Muscle of leg (tissue), 3 donors: ENCODE measurements at regions not wholly inside any gene's neighbourhood (a gene's known extent, or its start where the extent isn't known, plus 50 kb on each side); places are given as distances from the start of the nearest gene placed in this dataset.
A peak's percentile ranks its signal among the peaks of the same experiment; 100 is the strongest.

Source experiments
- DNase-seq: peaks from one replicate; pipeline ENCODE4 v3.0.0; 2013
- H3K27ac ChIP-seq: one replicate; pipeline ENCODE4 v1.5.1; 2013; ENCODE audit warnings: mild to moderate bottlenecking, low read length, control low read depth
- H3K27me3 ChIP-seq: one replicate; pipeline ENCODE4 v1.6.1; 2013; ENCODE audit warnings: low read length; ENCODE audit not compliant: control insufficient read depth, insufficient read depth
- H3K36me3 ChIP-seq: one replicate; pipeline ENCODE4 v1.6.1; 2013; ENCODE audit warnings: low read length; ENCODE audit not compliant: control insufficient read depth, insufficient read depth
- H3K4me1 ChIP-seq: one replicate; pipeline ENCODE4 v1.6.1; 2013; ENCODE audit warnings: low read length; ENCODE audit not compliant: control insufficient read depth, insufficient read depth
- H3K4me3 ChIP-seq: one replicate; pipeline ENCODE4 v1.5.1; 2013; ENCODE audit warnings: low read length, control low read depth
- H3K9me3 ChIP-seq: replicated peaks from 2 replicates; pipeline ENCODE4 v1.6.1; 2013; ENCODE audit warnings: low read depth, low read length; ENCODE audit not compliant: control insufficient read depth
- WGBS: methylation state at CpG from one replicate; pipeline ENCODE4 v1.1.5; 2013; ENCODE audit warnings: missing lambda C conversion rate; ENCODE audit not compliant: insufficient coverage; 5-methylcytosine and 5-hydroxymethylcytosine counted together

DNA sequence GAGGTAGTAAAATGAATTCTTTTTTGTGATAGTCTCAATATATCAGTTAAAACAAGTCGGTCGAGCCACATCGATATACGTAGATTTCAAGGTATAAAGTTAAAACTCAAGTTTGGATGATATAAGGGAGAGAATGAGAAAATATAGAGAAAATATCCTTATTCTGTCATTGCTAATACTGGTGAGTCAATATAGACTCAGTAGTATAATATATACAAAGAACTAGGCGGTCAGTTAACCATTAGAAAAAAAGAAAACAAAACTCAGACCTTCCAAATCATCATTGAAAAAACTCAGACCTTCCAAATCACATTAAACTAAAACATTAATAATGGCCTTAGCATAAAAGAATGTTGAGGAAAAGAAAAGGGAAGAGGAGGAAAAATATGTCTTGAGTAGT is 817.1 kb upstream of the IGFBP3 start:
- H3K36me3 ChIP-seq, result no peaks in the 10 kb centered on the region
- no peak overlapping the region for H3K4me3 ChIP-seq
- no peak for DNase-seq
- H3K4me1 ChIP-seq, result peaks cover 6% of the 10 kb centered on the region
- H3K27ac ChIP-seq, result peak overlapping the region; percentile 90
- H3K9me3 ChIP-seq, result no peaks in the 10 kb centered on the region
- no peaks in the 10 kb centered on the region for H3K27me3 ChIP-seq
- WGBS, result no CpG with 5 or more reads among the region's 5 CpGs

DNA sequence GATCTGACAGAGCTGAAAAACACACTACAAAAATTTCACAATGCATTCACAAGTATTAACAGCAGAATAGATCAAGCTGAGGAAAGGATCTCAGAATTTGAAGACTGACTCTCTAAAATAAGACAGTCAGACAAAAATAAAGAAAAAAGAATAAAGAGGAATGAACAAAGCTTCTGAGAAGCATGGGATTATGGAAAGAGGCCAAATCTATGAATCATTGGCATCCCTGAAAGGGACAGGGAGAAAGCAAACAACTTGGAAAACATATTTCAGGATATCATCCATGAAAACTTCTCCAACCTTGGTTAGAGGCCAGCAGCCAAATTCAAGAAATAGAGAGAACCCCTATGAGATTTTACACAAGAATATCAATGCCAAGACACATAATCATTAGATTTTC is 804.8 kb upstream of the IGFBP3 start:
- no peaks in the 10 kb centered on the region for H3K4me1 ChIP-seq
- H3K36me3 ChIP-seq, result no peaks in the 10 kb centered on the region
- H3K27ac ChIP-seq, result no peak overlapping the region
- no peaks in the 10 kb centered on the region for H3K27me3 ChIP-seq
- no peak overlapping the region for H3K4me3 ChIP-seq
- DNase-seq, result no peak
- peaks cover 2% of the 10 kb centered on the region for H3K9me3 ChIP-seq

DNA sequence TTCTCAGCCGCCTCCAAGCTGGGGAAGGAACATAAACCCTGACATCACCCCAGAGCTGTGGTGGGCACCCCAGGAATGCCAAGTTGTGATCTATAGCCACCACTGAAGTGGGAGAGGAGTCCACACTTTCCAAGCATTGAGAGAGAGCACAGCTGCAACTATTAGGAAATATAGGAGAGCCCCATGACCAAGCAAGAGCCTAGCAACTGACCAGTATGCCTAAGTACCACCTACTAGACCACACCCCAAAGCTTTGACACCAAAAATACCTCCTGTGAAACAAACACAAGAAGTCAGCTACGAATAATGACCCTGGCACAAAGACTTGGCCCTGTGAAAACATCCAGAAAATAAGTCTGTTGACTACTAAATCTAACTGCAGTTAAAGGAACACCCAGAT is 804.1 kb upstream of the IGFBP3 start:
- Histone ChIP-seq H3K36me3 (no peaks in the 10 kb centered on the region), H3K27me3 (no peaks in the 10 kb centered on the region)
- WGBS, result no CpG with 5 or more reads among the region's 2 CpGs

DNA sequence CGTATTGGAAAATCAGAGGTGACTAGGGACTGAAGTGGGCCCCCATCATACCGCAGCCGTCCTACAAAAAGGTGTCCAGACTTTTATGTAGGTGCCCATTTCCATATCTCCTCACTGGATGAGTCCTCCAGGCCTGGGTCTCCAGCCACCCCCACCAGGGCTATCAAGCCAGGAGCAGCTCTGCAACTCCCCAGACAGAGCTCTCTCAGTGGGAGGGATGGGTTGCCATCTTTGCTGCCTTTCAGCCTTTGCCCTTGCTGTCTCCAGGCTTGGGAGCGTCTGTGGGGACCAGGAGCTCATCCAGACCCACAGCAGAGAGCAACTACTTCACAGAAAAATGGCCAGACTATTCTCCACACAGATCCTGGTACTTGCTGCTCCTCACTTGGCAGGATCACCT is 802.7 kb upstream of the IGFBP3 start:
- Histone ChIP-seq H3K36me3 (no peaks in the 10 kb centered on the region), H3K4me3 (no peak overlapping the region)
- WGBS, result 81% methylated on average over 4 of the region's 4 CpGs

More for the DNA sequence above, 804.1 kb upstream of the IGFBP3 start:
- no peak for DNase-seq
- Histone ChIP-seq H3K27ac (no peak overlapping the region), H3K4me1 (no peaks in the 10 kb centered on the region), H3K9me3 (peaks cover 2% of the 10 kb centered on the region), H3K4me3 (no peak overlapping the region)

DNA sequence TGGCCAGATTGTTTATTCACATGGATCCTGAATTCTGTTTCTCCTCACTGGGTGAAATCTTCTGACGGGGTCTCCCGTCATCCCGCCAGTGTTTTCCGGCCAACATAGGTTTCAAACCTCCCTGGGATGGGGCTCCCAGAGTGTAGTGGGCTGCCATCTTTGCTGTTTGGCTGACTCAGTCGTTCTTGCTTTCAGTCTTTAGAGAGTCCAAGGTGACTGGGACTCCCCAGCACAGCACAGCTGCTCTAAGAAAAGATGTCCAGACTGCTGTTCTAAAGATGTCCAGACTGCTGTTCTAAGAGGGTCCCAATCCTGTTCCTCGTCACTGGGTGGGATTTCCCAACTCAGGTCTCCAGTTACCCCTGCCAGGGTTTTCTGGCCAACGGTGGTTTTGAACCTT is 801.9 kb upstream of the IGFBP3 start:
- Histone ChIP-seq H3K9me3 (peaks cover 2% of the 10 kb centered on the region), H3K27ac (no peak overlapping the region), H3K4me3 (no peak overlapping the region), H3K27me3 (no peaks in the 10 kb centered on the region), H3K4me1 (no peaks in the 10 kb centered on the region), H3K36me3 (no peaks in the 10 kb centered on the region)
- WGBS, result 90% methylated on average over 6 of the region's 7 CpGs
- no peak for DNase-seq

More for the DNA sequence above, 802.7 kb upstream of the IGFBP3 start:
- peaks cover 2% of the 10 kb centered on the region for H3K9me3 ChIP-seq
- no peaks in the 10 kb centered on the region for H3K4me1 ChIP-seq
- H3K27ac ChIP-seq, result no peak overlapping the region
- DNase-seq, result no peak
- no peaks in the 10 kb centered on the region for H3K27me3 ChIP-seq

DNA sequence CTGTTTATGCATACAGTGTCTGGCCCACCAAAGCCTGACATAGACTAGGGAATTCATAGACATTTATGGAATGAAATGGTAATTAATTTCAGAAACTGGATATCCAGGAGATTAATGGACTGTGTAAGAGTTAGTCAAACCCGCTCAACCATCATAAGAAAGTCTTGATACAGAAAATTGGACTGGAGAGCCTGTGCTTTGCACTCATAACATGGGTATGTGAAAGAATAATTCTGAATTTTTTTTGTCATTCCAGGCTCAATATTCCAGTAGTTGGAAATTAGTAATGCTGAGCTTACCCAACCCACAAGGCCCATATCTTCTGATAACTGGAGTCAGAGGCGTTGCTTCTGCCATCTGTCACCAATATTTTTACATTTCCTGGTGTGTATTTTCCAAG is 799.7 kb upstream of the IGFBP3 start:
- H3K27ac ChIP-seq, result no peak overlapping the region
- no peaks in the 10 kb centered on the region for H3K27me3 ChIP-seq
- no peaks in the 10 kb centered on the region for H3K4me1 ChIP-seq
- DNase-seq, result no peak
- no peaks in the 10 kb centered on the region for H3K36me3 ChIP-seq
- H3K9me3 ChIP-seq, result peaks cover 2% of the 10 kb centered on the region
- H3K4me3 ChIP-seq, result no peak overlapping the region
- WGBS, result no CpG with 5 or more reads among the region's 2 CpGs

DNA sequence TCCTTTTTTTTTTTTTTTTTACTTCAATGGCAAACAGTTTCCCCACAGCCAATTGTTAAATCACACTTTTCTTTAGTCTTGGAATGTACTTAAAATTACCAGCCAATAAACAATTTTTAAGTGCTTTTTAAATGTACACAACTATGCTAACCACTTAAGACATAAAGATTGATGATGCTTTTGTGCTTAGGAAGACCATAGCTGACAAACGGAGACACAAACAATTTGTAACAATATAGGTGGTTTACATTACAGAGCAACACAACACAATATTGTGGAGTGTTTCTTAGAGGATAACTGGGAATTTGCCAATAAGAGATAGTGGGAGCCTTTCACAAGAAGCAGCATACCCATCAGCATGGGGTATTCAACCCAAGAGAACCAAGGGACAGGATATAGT is 798.5 kb upstream of the IGFBP3 start:
- no CpG with 5 or more reads among the region's 1 CpG for WGBS
- Histone ChIP-seq H3K4me1 (no peaks in the 10 kb centered on the region), H3K36me3 (no peaks in the 10 kb centered on the region), H3K27ac (no peak overlapping the region), H3K9me3 (peaks cover 2% of the 10 kb centered on the region), H3K27me3 (no peaks in the 10 kb centered on the region), H3K4me3 (no peak overlapping the region)
- DNase-seq, result no peak

DNA sequence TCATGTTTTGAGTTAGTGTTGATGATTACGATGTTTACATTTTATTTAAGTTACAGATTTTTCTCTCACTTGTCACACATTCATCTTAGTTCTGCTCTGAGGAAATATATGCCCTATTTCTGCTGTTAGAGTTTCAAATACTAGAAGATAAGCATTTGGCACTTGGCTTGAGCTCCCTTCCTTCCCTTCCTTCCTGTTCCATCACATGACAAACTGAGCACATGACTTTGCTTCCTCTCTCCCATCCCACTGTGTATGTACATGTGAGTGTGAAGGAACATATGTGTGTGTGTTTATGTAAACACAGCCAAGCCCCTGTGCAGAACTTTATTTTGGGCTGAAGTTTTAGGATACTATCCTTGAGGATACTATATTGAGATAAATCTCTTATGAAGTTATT is 795.9 kb upstream of the IGFBP3 start:
- no peak overlapping the region for H3K27ac ChIP-seq
- H3K4me1 ChIP-seq, result no peaks in the 10 kb centered on the region
- no peak overlapping the region for H3K4me3 ChIP-seq
- no peaks in the 10 kb centered on the region for H3K9me3 ChIP-seq
- no peaks in the 10 kb centered on the region for H3K36me3 ChIP-seq
- DNase-seq, result no peak
- no CpG with 5 or more reads among the region's 1 CpG for WGBS
- no peaks in the 10 kb centered on the region for H3K27me3 ChIP-seq

DNA sequence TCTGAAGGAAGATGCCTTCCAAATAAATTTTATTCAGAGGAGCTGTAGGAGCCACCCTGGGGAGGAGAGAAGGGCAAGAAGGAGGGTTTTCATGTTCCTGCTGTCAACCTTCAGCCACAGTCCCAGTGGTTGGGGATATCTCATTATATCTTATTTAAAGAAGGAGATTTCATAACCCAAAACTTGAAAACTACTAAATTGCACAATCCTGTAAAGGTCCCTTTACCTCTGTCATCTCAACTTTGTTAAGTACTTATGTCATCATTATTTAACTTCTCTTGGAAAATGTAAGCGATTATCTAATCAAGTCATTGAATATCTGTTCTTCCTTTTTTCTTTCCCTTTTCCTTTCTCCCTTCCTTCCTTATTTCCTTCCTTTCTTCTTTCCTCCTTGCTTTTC is 794.5 kb upstream of the IGFBP3 start:
- no CpG with 5 or more reads among the region's 1 CpG for WGBS
- no peak overlapping the region for H3K4me3 ChIP-seq
- H3K9me3 ChIP-seq, result no peaks in the 10 kb centered on the region
- no peak for DNase-seq
- H3K4me1 ChIP-seq, result no peaks in the 10 kb centered on the region
- H3K27ac ChIP-seq, result no peak overlapping the region
- no peaks in the 10 kb centered on the region for H3K27me3 ChIP-seq
- H3K36me3 ChIP-seq, result no peaks in the 10 kb centered on the region

DNA sequence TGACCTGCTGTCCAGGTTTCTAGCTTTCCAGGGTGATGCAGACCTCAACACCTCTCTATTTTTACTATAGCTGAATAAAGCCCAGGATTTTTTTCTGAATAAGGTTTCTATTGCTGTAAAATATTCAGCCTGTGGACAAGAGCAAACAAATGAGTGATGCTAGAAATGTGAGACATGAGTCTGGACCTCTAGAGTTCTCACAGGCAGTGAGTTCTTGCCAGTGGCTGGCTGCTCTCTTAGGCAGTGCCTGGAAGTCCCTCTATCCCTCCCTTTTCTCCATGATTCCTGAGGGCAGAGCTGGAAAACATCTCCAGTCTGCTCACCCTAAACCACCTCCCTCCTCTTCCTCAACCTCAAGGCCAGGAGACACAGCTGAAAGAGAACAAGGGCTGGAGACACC is 793.8 kb upstream of the IGFBP3 start:
- no peak overlapping the region for H3K27ac ChIP-seq
- no peak for DNase-seq
- H3K4me3 ChIP-seq, result no peak overlapping the region
- no peaks in the 10 kb centered on the region for H3K4me1 ChIP-seq
- no peaks in the 10 kb centered on the region for H3K36me3 ChIP-seq
- no peaks in the 10 kb centered on the region for H3K27me3 ChIP-seq
- no peaks in the 10 kb centered on the region for H3K9me3 ChIP-seq

DNA sequence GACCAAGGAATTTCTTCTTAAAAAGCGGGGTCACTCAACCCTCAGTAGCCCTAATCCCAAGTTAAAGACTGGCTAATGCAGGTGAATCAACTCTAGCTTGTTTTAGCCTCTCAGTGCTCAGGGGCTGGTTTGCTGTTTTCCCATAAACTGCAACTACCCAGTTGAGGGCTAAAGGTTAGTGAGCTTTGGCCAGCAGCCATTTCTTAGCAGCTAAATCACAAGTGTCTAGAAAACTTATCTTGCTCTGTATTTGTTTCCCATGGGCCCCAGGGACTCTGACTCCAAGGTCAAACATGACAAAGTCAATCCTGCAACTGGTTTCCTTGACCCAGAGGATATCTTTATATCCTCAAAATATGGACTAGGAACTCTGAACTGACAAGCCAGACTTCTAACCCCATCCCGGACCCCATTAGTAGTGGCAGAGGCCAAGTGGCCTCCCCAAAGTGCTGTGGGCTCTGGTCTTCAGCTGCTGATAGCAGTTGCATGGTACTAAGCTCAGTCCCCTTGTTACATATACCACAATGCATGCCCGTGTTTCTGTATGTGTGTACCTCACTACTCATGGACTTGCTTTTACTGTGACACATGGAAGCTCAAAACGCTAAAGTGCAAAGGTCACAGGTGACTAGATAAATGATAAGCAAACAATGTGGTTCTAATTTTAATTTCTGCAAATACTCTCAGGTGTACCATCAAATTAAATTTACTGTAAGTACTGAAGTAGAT is 793.0 kb upstream of the IGFBP3 start:
- Histone ChIP-seq H3K4me3 (no peak overlapping the region), H3K27ac (no peak overlapping the region), H3K4me1 (no peaks in the 10 kb centered on the region), H3K27me3 (no peaks in the 10 kb centered on the region), H3K36me3 (no peaks in the 10 kb centered on the region), H3K9me3 (no peaks in the 10 kb centered on the region)
- 63% methylated on average over 1 of the region's 4 CpGs for WGBS
- peak; percentile 26 for DNase-seq
